ENCODE measurements at regions not wholly inside any gene's neighbourhood (a gene's known extent, or its start where the extent isn't known, plus 50 kb on each side); places are given as distances from the start of the nearest gene placed in this dataset.

GRCh38 chr15:69992348-69992747, 105.4 kb downstream of the TLE3 start:
- TF ChIP-seq FOXA1 (IDR thresholded peaks at IDR 0.05) (no peak), FOXM1 (IDR thresholded peaks at IDR 0.05; ENCODE audit: borderline replicate concordance) (no peak), TARDBP (IDR thresholded peaks at IDR 0.05) (no peak), SP1 (IDR thresholded peaks at IDR 0.05) (no peak), ARNT (IDR thresholded peaks at IDR 0.05) (no peak), ELF4 (IDR thresholded peaks at IDR 0.05) (no peak), LEF1 (IDR thresholded peaks at IDR 0.05; ENCODE audit: borderline replicate concordance) (no peak), BHLHE40 (IDR thresholded peaks at IDR 0.05; ENCODE audit: borderline replicate concordance) (no peak), L3MBTL2 (conservative IDR thresholded peaks at IDR 0.05) (no peak), HDGF (IDR thresholded peaks at IDR 0.05; ENCODE audit: borderline replicate concordance) (no peak), FOXK2 (IDR thresholded peaks at IDR 0.05) (no peak), NFRKB (IDR thresholded peaks at IDR 0.05) (no peak)
- TF ChIP-seq, protein P1, sequence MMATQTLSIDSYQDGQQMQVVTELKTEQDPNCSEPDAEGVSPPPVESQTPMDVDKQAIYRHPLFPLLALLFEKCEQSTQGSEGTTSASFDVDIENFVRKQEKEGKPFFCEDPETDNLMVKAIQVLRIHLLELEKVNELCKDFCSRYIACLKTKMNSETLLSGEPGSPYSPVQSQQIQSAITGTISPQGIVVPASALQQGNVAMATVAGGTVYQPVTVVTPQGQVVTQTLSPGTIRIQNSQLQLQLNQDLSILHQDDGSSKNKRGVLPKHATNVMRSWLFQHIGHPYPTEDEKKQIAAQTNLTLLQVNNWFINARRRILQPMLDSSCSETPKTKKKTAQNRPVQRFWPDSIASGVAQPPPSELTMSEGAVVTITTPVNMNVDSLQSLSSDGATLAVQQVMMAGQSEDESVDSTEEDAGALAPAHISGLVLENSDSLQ (IDR thresholded peaks at IDR 0.05), result no peak

Data from HEK293T (cell line).